ENCODE measurements at regions not wholly inside any gene's neighbourhood (a gene's known extent, or its start where the extent isn't known, plus 50 kb on each side); places are given as distances from the start of the nearest gene placed in this dataset.

DNA sequence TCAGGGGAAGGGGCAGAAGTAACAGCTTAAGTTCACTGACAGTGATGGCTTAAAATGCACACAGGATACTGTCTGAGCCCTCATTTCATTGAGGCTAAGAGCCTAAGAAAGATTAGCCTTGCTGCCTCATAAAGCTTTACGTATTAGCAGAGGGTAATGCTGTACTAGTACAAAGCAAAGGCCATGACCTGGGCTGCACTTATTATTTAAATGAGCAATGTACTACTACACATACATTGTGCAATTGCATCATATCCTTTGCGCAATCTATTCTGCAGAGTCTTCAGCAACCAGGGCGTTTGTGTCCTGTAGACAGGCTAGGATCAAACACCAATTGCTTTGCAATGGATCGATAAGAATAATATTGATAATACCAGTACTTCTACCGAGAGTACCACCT is 221.8 kb downstream of the TPRG1 start:
- H3K27ac ChIP-seq (ENCODE audit: low read depth in 1 of 2, low read length in 2 of 2): peak overlapping the region in 1 of 2 donors; percentile 32
- H3K4me1 Mint-ChIP-seq: peaks cover 35% of the 10 kb centered on the region
- no peaks in the 10 kb centered on the region for H3K79me2 ChIP-seq (ENCODE audit: insufficient read depth, low read length)
- H2AFZ ChIP-seq (ENCODE audit: insufficient read depth, low read depth, low read length, poor library complexity, severe bottlenecking): no peak overlapping the region
- H3K4me2 ChIP-seq (replicated peaks; ENCODE audit: extremely low read depth, low read length, poor library complexity, severe bottlenecking): peak overlapping the region; percentile 36
- no peak overlapping the region for H3K4me3 Mint-ChIP-seq
- H3K36me3 ChIP-seq (replicated peaks in 1 of 2; ENCODE audit: control insufficient read depth in 1 of 2, insufficient read depth in 2 of 2, low read length in 2 of 2): no peaks in the 10 kb centered on the region
- no CpG with 5 or more reads among the region's 5 CpGs for WGBS (ENCODE audit: insufficient coverage)
- H4K20me1 ChIP-seq (ENCODE audit: insufficient read depth, low read length): no peaks in the 10 kb centered on the region
- peak; percentile 59 to 80 (median 73) for DNase-seq
- H3K9ac ChIP-seq (ENCODE audit: insufficient read depth, low read length, poor library complexity, severe bottlenecking): no peak overlapping the region
- peak overlapping the region in 1 of 3 experiments; percentile 5 for H3K4me3 ChIP-seq (replicated peaks in 1 of 3; ENCODE audit: low read depth in 2 of 3, low read length in 3 of 3)
- no peaks in the 10 kb centered on the region for H3K9me3 ChIP-seq (replicated peaks in 1 of 2; ENCODE audit: control insufficient read depth in 1 of 2, insufficient read depth in 1 of 2, low read length in 2 of 2)
- H3K27ac Mint-ChIP-seq: peak overlapping the region in 4 of 7 donors; percentile 17 to 70 (median 57)
- intact Hi-C loops (cut with micrococcal nuclease): no loop called here
- H3K27me3 Mint-ChIP-seq (ENCODE audit: low read depth in 3 of 3): peaks cover 0 to 2% (median 0%) of the 10 kb centered on the region in 3 donors
- peaks cover 28 to 39% of the 10 kb centered on the region in 2 donors for H3K4me1 ChIP-seq (ENCODE audit: control insufficient read depth in 1 of 2, insufficient read depth in 2 of 2, low read length in 2 of 2)
- H3K27me3 ChIP-seq (ENCODE audit: control insufficient read depth in 2 of 2, insufficient read depth in 2 of 2, low read length in 2 of 2): no peaks in the 10 kb centered on the region
- TF ChIP-seq, protein P1, sequence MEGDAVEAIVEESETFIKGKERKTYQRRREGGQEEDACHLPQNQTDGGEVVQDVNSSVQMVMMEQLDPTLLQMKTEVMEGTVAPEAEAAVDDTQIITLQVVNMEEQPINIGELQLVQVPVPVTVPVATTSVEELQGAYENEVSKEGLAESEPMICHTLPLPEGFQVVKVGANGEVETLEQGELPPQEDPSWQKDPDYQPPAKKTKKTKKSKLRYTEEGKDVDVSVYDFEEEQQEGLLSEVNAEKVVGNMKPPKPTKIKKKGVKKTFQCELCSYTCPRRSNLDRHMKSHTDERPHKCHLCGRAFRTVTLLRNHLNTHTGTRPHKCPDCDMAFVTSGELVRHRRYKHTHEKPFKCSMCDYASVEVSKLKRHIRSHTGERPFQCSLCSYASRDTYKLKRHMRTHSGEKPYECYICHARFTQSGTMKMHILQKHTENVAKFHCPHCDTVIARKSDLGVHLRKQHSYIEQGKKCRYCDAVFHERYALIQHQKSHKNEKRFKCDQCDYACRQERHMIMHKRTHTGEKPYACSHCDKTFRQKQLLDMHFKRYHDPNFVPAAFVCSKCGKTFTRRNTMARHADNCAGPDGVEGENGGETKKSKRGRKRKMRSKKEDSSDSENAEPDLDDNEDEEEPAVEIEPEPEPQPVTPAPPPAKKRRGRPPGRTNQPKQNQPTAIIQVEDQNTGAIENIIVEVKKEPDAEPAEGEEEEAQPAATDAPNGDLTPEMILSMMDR (IDR thresholded peaks at IDR 0.05): no peak
- H3K36me3 Mint-ChIP-seq: no peaks in the 10 kb centered on the region
- H3K9me3 Mint-ChIP-seq: peaks cover 0 to 12% (median 5%) of the 10 kb centered on the region in 7 donors

DNA sequence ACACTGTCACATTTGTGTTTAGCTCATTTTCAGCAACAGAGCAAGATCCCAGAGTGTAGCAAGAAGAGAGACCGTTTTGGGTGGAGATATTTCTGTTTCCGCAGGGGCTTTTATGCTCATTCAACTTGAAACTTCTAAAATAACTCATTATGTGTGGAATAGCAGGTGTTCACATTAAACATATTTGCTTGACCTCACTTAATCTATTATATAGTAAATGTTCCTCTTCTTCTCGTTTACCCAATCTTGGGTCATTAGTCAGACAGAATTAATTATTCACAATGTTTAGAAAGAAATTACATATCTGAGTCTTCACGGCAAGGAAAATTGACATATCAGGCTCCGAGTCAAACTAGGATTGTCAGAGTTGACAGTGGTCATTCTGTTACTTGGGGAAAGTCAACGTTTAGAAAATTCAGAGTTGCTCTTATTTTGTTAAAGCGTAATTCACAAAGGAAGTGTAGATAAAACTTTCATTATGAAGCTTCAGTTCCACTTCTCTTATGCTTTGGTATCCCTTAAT is 222.9 kb downstream of the TPRG1 start:
- Mint-ChIP-seq H3K4me3 (no peak overlapping the region), H3K27ac (peak overlapping the region in 1 of 7 donors; percentile 11), H3K9me3 (peaks cover 0 to 12% (median 5%) of the 10 kb centered on the region in 7 donors), H3K4me1 (peaks cover 32% of the 10 kb centered on the region), H3K36me3 (no peaks in the 10 kb centered on the region), H3K27me3 (ENCODE audit: low read depth in 3 of 3) (peaks cover 0 to 2% (median 0%) of the 10 kb centered on the region in 3 donors)
- intact Hi-C loops (cut with micrococcal nuclease): no loop called here
- no CpG with 5 or more reads among the region's 7 CpGs for WGBS (ENCODE audit: insufficient coverage)
- H3K36me3 ChIP-seq (replicated peaks in 1 of 2; ENCODE audit: control insufficient read depth in 1 of 2, insufficient read depth in 2 of 2, low read length in 2 of 2): no peaks in the 10 kb centered on the region
- no peak overlapping the region for H3K27ac ChIP-seq (ENCODE audit: low read depth in 1 of 2, low read length in 2 of 2)
- H4K20me1 ChIP-seq (ENCODE audit: insufficient read depth, low read length): no peaks in the 10 kb centered on the region
- no peak overlapping the region for H3K4me2 ChIP-seq (replicated peaks; ENCODE audit: extremely low read depth, low read length, poor library complexity, severe bottlenecking)
- no peaks in the 10 kb centered on the region for H3K9me3 ChIP-seq (replicated peaks in 1 of 2; ENCODE audit: control insufficient read depth in 1 of 2, insufficient read depth in 1 of 2, low read length in 2 of 2)
- H3K4me3 ChIP-seq (replicated peaks in 1 of 3; ENCODE audit: low read depth in 2 of 3, low read length in 3 of 3): no peak overlapping the region
- H3K27me3 ChIP-seq (ENCODE audit: control insufficient read depth in 2 of 2, insufficient read depth in 2 of 2, low read length in 2 of 2): no peaks in the 10 kb centered on the region
- TF ChIP-seq, protein P1 (IDR thresholded peaks at IDR 0.05): no peak
- peaks cover 28 to 39% of the 10 kb centered on the region in 2 donors for H3K4me1 ChIP-seq (ENCODE audit: control insufficient read depth in 1 of 2, insufficient read depth in 2 of 2, low read length in 2 of 2)
- no peak overlapping the region for H3K9ac ChIP-seq (ENCODE audit: insufficient read depth, low read length, poor library complexity, severe bottlenecking)
- H3K79me2 ChIP-seq (ENCODE audit: insufficient read depth, low read length): no peaks in the 10 kb centered on the region
- no peak for DNase-seq
- no peak overlapping the region for H2AFZ ChIP-seq (ENCODE audit: insufficient read depth, low read depth, low read length, poor library complexity, severe bottlenecking)
